ENCODE measurements at regions not wholly inside any gene's neighbourhood (a gene's known extent, or its start where the extent isn't known, plus 50 kb on each side); places are given as distances from the start of the nearest gene placed in this dataset.
"Not testable (repeated sequence)": the region's sequence is repeated elsewhere in the genome, so short reads cannot be mapped to it uniquely, and the experiment has no call there.

DNA sequence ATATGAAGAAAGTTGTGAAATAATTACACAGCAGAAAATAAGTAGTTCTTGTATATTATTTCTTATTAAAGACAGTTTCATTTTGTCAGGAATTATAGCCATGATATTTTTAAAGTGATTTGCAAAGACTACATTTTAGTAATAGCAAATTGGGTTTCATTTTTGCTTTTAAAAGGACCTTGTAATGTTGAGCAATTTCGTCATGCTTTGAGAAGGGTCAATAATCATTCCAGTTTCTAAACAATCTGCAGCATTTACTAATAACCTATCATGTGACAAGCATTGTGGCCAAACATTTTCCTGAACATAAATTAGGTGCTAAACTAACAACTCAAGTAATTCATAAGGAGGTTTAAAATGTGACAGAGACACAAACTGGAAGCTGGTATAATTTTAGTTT lies 214.4 kb upstream of the CBLB start:
- DNase-seq = no peak

DNA sequence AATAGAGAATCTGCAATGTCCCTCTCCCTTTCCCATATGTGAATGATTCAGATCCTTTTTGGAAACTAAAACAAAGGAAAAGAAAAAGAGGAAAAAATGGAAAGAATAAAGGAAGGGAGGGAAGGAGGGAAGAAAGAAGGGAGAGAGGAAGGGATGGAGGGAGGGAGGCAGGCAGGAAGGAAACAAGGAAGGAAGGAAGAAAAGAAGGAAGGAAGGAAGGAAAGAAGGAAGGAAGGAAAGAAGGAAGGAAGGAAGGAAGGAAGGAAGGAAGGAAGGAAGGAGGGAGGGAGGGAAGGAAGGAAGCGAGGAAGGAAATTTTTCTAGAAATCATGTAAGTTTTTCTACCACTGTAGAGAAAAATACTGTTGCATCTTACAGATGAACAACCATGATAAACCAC lies 215.0 kb upstream of the CBLB start:
- DNase-seq = no peak

DNA sequence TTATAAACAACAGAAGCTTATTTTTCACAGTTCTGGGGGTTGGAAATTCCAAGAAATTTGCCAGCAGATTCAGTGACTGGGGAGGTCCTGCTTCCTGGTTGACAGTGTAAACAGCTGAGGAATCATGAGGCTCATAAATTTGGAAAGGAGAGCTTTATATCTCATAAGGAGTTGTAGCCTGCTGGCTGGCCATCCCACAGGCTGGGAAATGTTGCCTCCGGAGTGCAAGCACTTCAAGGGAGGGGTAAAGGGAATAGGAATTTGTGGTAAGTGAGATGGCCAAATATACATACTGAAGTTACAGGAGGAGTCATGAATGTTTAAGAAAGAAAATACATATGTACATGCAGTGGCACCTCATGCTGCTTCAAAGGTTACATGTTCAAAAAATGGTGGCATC lies 217.2 kb upstream of the CBLB start:
- no peak for DNase-seq

GRCh38 chr3:106086636-106087035 lies 217.8 kb upstream of the CBLB start:
- no peak for DNase-seq

DNA sequence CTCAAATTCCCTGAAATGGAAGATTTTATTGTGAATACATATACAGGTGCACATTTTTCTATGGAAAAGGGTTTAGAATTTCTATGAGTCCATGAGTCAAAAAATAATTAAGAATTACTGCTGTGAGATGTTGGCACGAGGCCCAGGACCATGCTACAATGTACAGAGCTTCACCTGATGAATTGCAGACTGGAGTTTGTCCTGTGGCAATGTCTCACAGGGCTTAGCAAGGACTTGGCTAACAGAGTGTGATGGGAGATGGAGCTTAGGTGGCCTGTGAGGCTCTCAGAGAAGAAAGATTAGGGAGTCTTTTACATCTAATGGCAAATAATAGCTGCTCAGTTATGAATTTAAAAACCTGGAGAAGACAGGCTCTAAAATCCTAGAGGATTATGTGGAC lies 219.5 kb upstream of the CBLB start:
- peak; percentile 3 for DNase-seq

DNA sequence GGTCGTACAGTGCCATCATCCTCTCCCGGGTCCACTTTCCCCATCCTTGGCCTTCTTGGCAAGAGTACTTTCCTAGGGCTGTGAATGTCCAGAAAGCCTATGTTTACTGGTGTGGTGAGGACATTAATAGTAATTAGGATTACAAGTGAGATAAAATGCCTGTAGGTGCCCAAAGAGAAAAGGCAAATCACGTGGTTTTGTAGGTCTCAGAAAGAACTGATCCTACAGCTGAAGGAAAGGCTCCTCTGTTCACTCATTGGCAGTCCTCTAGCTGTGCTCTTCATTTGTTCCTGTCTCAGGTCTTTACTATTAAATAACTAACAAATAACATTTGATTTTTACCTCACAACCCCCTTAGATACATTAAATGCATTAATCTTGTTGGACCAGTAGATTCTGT lies 220.1 kb upstream of the CBLB start:
- no peak for DNase-seq

GRCh38 chr3:106089806-106090205 lies 221.0 kb upstream of the CBLB start:
- no peak for DNase-seq

DNA sequence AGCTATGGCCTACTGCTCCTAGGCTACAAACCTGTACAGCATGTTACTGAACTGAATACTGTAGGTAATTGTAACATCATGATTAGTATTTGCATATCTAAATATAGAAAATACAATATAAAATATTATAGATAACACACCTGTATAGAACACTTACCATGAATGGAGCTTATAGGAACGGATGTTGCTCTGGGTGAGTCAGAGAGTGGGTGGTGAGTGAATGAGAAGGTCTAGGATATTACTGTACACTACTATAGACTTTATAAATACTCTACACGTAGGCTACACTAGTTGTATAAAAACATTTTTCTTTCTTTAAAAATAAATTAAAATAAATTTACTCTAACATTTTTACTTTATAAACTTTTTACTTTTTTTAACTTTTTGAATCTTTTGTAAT lies 224.0 kb upstream of the CBLB start:
- no peak for DNase-seq

DNA sequence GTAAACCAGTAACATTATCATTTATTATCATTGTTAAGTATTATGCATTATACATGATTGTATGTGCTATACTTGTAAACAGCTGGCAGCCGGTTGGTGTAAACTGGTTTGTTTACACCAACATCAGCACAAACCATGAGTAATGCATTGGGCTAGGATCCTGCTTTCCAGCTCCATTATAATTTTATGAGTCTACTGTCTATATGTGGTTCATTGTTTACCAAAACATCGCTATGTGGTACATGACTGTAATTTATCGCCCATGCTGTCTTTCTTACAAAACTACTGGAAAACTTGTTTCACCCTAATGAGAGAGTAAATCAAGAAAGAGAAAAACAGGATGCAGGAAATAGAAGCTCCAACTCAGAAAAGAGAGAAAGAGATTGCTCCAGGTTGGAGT lies 224.8 kb upstream of the CBLB start:
- no peak for DNase-seq

GRCh38 chr3:106097817-106098435 lies 229.1 kb upstream of the CBLB start:
- no peak for DNase-seq

DNA sequence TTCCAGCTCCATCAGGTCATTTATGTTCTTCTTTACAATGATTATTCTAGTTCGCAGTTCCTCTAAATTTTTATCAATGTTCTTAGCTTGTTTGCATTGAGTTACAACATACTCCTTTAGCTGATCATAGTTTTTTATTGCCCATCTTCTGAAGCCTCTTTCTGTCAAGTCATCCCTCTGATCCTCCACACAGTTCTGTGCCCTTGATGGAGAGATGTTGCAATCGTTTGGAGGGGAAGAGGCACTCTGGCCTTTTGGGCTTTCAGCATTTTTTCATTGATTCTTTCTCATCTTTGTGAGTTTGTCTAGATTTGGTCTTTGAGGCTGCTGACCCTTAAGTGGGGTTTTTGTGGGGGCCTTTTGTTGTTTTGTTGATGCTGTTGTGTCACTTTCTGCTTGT lies 234.6 kb upstream of the CBLB start:
- no peak for DNase-seq

GRCh38 chr3:106104078-106104477 lies 235.3 kb upstream of the CBLB start:
- no peak for DNase-seq

GRCh38 chr3:106108925-106109324 lies 240.1 kb upstream of the CBLB start:
- DNase-seq = no peak

- DNase-seq = not testable (repeated sequence)
Measured at GRCh38 chr3:106112561-106112960, 243.7 kb upstream of the CBLB start.

- no peak for DNase-seq
Measured at GRCh38 chr3:106113747-106114146, 244.9 kb upstream of the CBLB start.

- DNase-seq = no peak
Measured at GRCh38 chr3:106114220-106114619, 245.4 kb upstream of the CBLB start.

DNA sequence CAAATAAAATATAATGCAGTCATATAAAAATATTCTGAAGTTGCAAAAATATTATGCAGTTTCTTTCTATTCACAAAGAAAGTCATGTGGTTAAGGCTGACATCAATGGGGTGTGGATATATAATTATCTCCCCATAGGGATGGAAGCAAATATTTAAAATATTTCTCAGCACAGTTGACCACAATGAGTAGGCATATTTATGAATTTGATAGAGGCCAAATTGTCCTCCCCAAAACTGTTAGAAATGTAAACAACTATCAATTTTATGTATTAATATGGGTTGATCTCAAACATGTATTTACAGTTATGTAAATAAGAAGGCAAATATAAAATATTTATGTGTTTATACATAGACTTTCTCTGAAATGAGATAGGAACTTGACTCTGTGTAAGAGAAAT lies 246.0 kb upstream of the CBLB start:
- DNase-seq = no peak

GRCh38 chr3:106115557-106115956 lies 246.7 kb upstream of the CBLB start:
- DNase-seq = no peak

- no peak for DNase-seq
Measured at GRCh38 chr3:106116733-106117489, 248.1 kb upstream of the CBLB start.

DNA sequence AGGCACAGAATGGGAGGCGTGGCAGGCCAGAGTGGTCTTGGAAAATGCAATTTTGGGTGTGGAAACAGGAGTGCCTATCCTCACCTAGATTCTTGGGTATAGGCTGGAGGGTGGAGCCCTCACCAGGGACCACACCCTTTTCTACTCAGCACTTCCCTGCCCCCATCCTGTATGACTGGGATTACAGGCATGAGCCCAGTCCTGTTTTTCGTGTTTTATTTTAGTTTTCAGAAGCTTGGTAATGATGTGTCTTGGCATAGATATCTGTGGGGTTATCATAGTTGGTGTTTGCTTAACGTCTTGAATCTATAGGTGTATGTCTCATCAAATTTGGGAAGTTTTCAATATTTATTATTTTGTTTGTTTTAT lies 248.7 kb upstream of the CBLB start:
- no peak for DNase-seq

DNA sequence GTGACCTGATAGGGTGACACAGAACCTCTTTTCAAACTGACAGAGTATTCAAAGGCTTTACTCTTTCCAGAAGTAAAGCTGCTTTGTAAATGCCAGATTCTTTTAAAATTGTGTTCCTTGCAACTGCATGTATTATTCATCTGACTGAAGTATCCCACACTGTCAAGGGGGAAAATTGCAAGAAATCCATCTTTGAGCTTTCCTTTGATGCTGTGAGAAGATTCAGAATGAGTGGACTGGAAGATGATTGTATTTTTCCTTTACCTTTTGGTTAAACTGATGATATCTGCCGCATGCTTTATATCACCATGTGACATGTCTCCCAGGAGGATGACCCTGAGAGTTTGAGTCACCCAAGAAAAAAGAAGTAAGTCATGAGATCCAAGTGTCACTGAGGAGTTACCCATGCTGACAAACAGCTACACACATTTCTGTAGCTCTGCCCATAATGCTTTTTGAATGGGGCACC lies 250.8 kb upstream of the CBLB start:
- no peak for DNase-seq

- DNase-seq = no peak
Measured at GRCh38 chr3:106120356-106120755, 251.5 kb upstream of the CBLB start.

- no peak for DNase-seq
Measured at GRCh38 chr3:106121491-106122289, 252.9 kb upstream of the CBLB start.

GRCh38 chr3:106124818-106125217 lies 256.0 kb upstream of the CBLB start:
- no peak for DNase-seq

Data from NCI-H1694 (cell line).